Renal pelvis (tissue), 1 donor: ENCODE measurements at regions not wholly inside any gene's neighbourhood (a gene's known extent, or its start where the extent isn't known, plus 50 kb on each side); places are given as distances from the start of the nearest gene placed in this dataset.

Experiments
- DNase-seq: peaks from one replicate; pipeline ENCODE4 v3.0.0-alpha.2; 2013

DNA sequence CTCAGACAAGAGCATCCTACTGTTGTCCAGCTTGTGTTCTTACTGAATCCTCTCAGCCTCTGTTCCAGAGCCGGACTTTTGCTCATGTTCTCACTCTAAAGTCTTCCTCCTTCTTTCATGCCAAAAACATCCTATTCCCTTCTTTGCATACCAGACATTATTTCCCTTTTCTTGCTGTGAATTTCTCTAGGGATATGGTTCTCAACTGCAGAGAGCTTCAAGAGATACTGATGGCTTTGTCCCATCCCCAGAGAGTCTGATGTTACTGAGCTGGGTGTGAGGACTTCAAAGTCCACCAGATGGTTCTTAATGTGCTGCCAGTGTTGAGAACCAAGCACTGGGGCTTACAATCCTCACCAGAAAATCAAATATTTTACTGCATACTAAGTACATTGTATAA is 98.6 kb upstream of the FER start:
- no peak for DNase-seq

DNA sequence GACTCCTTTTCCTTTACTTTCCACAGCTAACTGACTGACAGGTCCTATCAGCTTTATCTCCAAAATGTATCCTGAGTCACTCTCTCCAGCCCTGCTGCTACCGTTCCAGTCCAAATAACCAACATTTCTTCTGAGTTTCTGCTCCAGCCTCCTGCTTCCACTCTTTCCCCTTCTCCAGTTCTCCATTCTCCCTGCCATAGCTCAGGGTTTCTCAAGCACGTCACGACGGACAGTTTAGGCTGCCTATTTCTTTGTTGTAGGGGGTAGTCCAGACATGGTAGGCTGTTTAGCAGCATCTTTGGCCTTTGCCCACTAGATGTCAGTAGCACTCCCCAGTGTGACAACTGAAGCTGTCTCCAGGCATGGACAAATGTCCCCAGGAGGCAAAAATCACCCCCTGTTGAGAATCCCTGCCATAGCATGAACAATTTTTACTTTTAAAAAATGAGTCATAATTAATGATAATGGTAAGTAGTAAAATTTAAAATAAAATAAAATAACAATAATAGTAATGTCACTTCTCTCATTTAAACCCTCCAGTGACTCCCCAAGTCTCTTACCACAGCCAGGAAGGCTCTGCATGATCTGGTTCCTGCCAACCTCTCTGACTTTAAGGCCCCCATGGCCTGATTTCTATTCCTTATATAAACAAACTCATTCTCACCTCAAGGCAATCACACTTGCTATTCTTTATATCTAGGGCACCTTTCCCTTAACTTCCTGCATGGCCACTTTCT is 105.4 kb upstream of the FER start:
- peak; percentile 58 for DNase-seq

DNA sequence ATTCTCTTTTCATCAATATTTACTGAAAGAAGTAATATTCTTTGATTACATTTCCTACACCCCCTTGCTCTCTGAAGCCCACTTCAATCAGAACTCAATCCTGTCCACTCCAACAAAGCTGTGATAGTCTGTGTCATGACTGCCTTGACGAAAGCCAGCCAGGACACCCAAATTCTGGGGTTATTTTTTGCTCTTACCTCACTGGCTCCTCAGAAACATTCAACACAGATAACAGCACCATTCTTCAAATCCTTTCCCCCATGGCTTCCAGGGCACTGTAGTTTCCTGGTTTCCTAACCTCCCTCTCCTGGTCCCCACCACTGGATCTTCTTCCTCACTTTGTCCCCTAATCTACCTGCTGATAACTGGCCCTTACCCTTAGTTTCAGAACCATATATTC is 106.1 kb upstream of the FER start:
- DNase-seq: no peak

DNA sequence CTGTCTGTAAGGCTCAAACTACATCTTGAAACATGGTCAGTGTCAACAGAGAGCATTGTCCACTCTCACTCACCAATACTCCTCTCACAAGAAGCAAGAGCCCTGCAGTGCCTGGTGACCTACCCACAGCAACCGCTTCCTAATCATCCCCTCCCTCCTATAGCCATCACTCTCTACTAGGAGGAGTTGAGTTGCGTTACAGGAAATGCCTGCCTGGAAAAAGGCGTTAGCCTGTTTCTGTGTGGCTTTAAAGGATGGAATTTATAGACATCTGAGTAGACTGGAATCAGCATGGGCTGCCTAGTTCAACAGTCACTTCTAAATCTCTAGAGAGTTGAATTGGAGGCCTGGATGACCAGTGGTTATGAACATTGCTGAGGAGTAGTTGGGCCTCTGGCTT is 108.3 kb upstream of the FER start:
- no peak for DNase-seq

DNA sequence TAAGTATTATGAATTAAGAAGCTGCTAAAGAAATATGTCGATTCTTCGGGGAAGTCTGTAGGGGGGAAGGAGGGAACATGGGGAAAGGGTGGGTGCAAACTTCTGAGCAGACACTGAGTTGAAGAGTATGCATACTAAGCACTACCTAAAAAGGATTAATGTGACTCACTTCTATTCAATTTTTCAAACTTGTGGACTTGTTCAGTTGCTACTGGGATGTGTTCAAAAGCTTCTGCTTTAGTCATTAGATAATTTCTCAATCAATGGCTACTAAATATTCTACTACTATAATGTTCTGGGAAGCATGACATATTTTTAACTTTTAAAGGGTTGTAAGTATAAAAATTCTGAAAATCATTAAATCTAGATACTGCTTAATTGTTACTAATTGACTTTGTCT is 109.7 kb upstream of the FER start:
- no peak for DNase-seq

DNA sequence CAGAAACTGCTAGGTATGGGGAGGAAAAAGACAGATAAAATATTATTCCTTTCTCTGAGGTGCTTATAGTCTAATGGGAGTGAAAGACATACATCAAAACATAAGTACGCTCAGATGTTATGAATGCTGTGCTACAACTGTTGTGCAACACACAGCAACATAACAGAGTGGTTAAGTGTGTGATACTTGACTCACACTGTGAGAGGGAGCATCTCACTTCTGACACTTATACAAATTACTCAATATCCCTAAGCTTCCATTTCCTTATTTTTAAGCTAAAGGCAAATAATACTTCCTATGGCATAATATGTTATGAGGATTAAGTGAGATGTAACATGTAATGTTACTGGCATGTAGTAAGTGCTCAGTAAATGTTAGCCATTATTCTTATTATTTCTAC is 110.6 kb upstream of the FER start:
- no peak for DNase-seq

DNA sequence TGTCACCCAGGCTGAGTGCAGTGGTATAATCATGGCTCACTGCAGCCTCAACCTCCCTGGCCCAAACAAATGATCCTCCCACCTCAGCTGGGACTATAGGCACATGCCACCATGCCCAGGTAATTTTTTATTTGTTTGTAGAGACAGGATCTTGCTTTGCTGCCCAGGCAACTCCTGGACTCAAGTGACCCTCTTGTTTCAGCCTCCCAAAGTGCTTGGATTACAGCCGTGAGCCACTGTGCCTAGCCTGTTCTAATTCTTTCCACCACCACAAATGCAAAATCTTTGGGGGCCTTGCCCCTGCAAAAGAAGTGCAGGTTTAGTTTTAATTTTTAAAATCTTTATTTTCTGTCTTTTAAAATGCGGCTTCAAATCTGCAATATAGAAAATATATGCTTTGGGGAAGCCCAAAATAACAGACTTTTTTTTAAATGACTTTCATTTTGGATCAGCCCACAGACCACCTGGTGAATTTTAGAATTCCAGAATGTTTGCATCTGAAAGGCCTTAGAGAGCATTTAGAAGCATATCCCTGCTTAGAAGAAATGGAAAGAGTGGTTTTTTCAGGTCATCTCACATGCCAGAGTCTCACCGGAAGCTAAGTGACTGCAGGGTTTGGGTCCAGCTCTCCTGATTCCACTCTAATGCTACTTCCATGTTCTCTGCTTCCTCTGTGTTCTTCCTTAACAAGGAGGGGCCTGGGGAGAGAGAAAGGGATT is 111.4 kb upstream of the FER start:
- no peak for DNase-seq

DNA sequence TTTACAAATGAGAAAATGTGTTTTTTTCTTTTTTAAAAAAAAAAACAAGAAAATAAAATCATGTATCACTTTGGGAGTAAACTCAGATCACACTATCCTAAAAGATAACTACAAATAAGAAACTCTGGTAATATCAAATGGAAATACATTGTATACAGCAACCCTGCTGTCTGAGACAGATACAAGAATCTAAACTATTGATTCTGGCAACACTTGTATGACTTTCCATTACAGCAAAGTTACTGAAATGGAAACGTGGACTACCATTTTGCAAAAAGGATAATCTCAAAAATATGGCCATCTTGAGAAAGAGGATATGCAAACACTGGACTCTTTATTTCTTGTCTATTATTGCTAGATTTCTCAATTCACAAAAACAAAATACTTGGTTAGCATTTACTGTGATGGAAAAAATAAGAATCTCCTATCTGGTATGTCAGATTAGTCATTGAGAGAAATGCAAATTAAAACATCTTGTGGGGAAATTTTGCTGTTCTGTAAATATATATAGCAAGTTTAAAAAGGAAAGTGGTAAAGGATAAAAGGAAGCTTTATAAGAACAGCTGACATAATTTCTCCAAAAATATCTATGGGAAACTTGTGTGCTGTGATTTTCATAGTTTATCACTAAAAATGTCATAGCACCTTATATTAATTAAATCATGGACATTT is 112.9 kb upstream of the FER start:
- no peak for DNase-seq

DNA sequence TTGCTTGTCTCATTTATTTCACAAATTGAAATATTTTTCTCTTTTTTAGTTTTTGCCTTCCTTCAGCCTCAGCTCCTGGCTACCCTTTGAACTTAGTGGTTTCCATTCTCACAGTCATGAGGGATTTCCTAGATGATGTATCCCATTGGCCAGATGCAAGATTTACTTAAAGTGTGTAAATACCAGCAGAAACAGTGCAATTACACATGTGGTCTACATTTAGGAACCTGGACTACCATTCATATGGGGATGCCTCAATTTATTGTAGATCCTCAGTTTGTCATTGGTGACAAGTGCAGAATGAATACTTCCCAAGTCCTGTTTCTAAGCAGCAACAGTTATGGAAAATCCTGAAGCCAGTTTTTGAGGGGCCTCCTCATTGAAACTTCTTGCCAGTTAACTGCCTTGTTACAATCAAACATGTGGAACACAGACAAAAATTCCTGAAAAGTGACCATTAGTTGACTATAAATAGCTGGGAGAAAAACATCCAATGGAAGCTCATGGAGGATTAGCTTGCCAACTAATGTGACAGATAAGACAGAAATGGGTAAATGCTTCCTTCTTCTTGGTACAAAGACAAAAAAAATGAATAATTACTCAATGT is 113.6 kb upstream of the FER start:
- DNase-seq: no peak

DNA sequence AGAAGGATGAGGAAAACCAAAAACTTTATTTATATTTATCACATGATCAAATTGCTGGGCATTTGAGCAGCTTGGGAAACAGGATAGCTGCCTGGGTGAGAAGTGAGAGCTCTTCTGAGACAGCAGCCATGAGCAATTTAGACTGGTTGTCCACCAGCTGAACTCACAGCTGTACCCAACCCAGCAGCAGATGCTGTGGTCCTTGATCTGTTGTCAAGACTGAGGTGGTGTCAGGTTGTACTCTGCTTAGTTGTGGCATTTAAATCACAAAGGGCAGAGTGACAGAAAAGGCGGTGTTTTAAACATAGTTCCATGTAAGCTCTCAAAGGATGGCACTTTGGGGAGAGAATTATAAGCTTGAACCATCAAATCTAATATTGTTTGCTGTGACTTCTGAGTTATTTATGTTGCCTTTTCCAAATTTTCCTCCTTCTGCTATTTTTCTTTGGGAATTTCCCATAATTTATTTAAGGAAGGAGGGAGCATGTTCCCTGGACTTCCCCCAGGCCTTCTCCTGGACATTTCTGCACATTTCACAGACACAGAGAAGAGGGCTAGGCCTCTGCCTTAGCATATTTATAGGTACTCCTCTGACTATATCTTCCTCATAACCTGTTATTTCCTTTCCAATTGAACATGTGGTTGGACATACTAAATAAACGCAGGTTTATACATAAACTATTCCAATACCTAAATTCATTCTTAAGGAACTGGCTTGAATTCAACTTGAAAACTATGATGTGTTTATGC is 117.7 kb upstream of the FER start:
- DNase-seq: no peak

DNA sequence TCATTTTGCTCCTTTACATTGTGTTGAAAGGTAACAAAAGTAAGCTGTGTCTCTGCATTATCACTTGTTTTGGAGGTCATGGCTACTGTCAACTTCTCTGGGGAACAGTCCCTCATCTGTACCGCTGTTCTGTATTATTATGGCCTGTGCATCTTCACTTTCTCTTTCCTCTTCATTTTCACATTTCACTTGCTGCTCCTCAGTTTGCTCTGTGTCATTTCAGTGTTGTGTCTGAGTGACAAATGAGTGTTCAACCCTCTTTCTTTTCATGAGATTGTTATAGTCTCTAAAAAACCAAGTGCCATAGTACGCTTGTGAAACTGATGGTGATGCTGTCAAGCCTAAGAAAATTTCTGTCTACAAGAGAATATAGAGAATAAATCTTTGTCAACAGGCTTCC is 122.0 kb upstream of the FER start:
- no peak for DNase-seq

DNA sequence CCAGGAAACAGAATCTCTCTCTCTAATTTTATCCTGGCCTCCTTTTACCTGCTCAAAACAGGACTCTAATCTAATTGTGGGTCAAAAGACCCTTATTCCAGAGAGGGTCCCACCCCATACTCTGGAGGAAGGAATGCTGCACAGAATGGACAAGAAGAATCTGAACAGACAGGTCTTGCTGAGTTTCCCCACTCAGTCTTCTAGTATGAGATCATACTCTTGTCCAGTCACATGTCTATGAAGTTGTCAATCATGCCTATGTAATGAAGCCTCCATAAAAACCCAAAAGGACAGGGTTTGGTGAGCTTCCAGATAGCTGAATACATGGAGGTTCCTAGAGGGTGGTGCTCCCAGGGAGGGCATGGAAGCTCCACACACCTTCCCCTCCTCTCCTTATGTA is 123.9 kb upstream of the FER start:
- no peak for DNase-seq

DNA sequence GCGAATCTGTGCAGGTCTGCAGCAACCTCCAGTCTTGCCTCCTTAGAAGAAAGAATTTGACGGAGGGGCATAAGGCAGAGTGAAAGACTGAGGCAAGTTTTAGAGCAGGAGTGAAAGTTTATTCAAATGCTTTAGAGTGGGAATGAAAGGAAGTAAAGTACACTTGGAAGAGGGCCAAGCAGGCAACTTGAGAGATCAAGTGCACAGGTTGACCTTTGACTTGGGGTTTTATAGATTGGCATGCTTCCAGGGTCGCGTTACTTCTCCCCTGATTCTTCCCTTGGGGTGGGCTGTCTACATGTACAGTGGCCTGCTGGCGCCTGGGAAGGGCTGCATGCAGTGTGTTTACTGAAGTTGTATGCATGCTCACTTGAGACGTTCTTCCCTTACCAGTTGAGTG is 127.2 kb upstream of the FER start:
- no peak for DNase-seq

DNA sequence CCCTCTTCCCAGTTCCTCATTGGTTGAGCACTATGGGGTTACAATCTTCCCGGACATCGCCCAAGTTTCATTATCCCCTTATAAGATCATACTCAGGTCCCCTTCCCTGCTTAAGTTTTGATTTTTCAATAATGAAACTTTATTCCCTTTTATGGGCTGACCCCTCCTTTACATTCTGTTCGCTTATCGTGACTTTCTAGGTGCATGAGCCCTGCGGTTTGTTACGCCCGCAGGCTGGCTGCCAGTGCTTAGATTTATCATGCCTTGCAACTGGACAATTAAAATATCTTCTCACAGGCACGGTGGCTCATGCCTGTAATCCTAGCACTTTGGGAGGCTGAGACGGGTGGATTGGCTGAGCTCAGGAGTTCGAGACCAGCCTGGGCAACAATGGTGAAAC is 127.9 kb upstream of the FER start:
- DNase-seq: no peak

DNA sequence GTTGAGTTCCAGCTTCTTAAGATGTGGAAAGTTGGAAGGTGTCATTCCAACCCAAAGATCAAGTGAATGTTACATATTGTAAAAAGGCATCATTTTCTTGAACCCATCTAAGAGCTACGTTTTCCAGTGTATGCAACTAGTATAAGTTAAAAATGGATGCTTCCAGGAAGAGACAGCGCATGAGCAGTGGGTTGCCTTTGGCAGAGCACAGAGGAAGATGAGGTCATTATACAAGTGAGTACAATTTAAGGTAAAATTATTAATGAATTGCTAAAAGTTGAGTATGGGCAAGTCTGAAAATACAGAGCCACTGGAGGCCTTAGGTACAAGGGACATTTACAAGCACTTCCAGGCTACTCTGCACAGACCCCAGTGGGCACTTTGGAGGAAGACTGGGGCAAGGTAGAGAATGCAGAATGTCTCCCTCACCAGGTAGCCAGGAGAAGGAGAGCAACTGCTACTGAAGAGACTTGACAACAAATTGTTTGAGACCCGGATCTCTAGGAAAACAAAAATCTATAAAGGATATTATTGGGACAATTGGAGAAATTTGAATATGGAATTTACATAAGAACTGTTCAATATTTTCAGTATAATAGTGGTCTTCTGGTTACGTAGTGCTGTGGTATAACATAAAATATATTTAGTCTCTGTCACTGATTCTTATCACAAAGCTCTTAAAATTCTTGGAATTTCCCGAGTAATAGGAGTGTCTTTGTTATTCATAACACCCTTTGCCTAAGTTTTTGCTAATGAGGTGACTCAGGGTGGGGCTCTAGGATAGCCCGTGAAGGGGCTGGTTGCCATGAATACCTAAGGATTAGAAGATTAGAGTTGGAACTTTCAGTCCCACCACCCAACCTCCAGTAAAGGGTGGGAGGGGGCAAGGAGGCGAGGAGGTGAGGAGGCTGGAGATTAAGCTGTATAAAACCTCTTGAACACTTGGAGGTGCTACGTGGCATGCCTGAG is 129.9 kb upstream of the FER start:
- no peak for DNase-seq

DNA sequence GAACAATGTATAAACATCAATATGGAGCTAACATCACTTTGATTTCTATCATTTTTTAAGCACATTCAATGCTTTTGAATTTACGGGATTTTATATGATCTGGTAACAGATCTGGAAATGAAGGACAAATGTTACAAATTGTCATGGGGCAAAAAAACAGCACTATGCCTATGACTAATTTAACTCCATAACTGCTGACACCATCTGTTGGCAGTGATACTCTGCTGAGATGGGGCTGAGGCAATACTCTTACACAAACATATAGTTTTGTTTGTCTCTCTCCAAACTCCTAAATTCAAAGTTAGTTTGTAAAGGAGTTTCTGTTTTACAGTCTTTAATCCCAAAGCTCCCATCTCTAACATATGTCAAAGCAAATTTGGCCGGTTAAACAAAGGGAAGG is 132.5 kb upstream of the FER start:
- DNase-seq: no peak

DNA sequence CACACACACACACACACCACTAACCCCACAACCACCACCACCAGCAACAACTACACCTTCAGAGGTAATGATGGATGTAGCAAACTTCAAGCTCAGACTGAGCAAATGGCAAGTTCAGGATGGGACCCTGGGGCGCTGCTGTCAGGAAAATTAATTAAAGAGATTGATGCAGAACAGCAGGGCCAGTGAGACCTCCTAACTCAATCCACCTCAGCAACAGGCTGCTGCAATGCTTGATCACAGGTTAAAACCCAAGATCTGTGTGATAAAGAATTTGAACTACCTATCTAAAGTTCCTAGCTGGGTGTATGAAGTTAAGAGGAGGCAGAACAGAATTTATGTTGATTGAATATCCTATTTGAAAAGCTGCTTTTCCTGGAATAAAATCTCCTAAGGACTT is 140.3 kb upstream of the FER start:
- no peak for DNase-seq

DNA sequence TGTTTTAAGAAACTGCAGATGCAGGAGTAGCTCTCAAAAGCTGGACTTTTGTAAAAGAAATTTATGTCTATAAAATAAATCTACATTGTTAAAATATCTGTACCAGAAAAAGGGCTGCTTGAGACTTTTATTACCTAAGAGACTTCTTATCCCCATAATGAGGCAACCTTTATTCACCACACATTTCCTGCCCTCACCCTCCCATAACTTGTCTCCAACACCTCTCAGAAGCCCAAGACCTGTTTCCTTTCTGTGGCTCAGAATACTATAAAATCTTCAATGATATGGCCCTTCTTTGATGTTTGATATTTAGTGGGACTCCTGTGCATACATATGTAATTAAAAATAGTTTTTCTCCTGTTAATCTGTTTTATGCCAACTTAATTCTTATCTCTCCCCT is 141.5 kb upstream of the FER start:
- DNase-seq: no peak

DNA sequence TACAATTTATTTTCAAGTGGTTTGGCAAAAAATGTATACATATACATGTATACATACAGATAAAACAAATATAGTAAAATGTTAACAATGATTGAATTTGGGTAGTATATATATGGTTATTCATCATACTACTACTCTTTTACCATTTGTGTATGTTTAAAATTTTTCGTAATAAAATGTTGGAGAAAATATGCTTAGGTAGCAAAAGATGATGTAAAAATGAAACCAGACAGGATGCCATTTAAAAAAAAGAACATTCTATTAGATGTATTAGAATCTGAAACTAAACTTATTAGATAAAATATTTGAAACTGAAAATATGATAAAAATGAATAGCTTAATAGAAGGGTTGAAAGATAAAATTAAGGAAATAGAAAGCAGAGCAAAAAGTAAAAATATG is 144.9 kb upstream of the FER start:
- no peak for DNase-seq

DNA sequence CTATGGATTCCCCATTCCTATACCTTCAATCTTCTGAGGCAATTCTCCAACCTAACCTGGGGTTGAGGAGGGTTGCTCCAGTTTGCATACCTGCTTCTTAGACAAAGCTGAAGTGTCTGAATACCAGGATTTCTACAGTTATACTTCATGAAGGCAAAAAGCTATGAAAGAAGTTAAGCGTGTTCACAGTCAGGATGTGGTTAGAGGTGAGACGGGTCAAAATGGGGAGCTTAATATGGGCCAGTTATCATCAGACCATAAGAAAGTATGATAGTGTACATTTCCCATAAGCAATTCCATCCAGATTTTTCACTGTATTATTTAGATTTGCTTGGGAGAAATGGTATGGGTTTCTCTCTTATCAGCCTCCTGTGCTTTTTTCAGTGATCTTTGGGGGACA is 156.9 kb upstream of the FER start:
- DNase-seq: no peak

DNA sequence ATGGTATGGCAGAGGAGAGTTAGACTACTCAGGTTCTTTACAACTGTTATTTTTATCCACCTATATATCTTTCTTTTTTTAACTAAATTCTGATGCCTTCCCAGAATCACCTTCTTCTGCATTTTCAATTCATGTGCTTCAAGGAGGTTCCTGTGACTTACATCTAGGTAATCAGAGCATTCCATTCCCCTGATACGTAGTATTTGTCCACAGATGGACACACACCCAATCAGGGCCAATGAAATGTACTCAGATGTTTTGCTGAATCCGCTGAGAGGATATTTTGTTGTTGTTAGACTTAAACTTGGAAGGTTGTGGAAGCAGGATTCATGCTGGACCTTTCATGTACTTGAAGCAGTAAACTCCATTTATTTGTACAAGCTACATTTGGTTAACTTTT is 159.4 kb upstream of the FER start:
- DNase-seq: no peak
